NB4 (cell line): ENCODE measurements at regions not wholly inside any gene's neighbourhood (a gene's known extent, or its start where the extent isn't known, plus 50 kb on each side); places are given as distances from the start of the nearest gene placed in this dataset.
"Not testable (repeated sequence)": the region's sequence is repeated elsewhere in the genome, so short reads cannot be mapped to it uniquely, and the experiment has no call there.

Experiments
- POLR2A ChIP-seq: IDR thresholded peaks from 2 replicates; pipeline ENCODE4 v1.6.1; 2011; ENCODE audit warnings: mild to moderate bottlenecking; ENCODE audit not compliant: insufficient read length; ENCODE audit errors: extremely low read depth
- TF ChIP-seq, protein P1 (sequence below): IDR thresholded peaks from one replicate; pipeline ENCODE4 v1.5.1; 2012; ENCODE audit warnings: low read depth, low read length

DNA sequence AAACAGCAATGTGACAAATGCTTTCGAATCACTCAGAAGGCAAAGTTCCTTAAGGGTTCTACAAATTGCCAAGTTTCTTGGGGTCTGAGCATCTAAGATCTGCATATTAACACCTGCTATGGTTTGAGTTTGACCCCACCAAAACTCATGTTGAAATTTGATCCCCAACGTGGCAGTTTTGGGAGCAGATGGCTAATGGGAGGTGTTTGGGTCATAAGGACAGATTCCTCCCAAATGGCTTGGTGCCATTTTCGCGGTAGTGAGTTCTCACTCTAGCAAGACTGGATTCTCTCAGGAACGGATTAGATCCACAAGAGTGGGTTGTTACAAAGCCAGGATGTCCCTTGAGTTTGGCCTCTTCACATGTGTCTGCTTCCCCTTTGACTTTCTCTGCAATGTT lies 84.6 kb downstream of the TRIM69 start:
- TF ChIP-seq, protein P1, sequence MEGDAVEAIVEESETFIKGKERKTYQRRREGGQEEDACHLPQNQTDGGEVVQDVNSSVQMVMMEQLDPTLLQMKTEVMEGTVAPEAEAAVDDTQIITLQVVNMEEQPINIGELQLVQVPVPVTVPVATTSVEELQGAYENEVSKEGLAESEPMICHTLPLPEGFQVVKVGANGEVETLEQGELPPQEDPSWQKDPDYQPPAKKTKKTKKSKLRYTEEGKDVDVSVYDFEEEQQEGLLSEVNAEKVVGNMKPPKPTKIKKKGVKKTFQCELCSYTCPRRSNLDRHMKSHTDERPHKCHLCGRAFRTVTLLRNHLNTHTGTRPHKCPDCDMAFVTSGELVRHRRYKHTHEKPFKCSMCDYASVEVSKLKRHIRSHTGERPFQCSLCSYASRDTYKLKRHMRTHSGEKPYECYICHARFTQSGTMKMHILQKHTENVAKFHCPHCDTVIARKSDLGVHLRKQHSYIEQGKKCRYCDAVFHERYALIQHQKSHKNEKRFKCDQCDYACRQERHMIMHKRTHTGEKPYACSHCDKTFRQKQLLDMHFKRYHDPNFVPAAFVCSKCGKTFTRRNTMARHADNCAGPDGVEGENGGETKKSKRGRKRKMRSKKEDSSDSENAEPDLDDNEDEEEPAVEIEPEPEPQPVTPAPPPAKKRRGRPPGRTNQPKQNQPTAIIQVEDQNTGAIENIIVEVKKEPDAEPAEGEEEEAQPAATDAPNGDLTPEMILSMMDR: not testable (repeated sequence)
- TF ChIP-seq POLR2A: not testable (repeated sequence)
